Chondrocyte (in vitro differentiated cells): ENCODE measurements at regions not wholly inside any gene's neighbourhood (a gene's known extent, or its start where the extent isn't known, plus 50 kb on each side); places are given as distances from the start of the nearest gene placed in this dataset.
"Not testable (repeated sequence)": the region's sequence is repeated elsewhere in the genome, so short reads cannot be mapped to it uniquely, and the experiment has no call there.

Source experiments
- DNase-seq: peaks from one replicate; pipeline ENCODE4 v3.0.0; 2021; ENCODE audit warnings: mixed read lengths, low spot score
- H3K27ac Mint-ChIP-seq: one replicate; pipeline ENCODE4 v1.8.0; 2021; ENCODE audit warnings: mild to moderate bottlenecking, moderate library complexity, mixed read lengths; ENCODE audit not compliant: unreplicated experiment
- H3K27me3 Mint-ChIP-seq: 2 replicates; pipeline ENCODE4 v1.8.0; 2021; ENCODE audit warnings: low read depth, mixed read lengths
- H3K36me3 Mint-ChIP-seq: 2 replicates; pipeline ENCODE4 v1.8.0; 2021; ENCODE audit warnings: low read depth, mixed read lengths
- H3K4me1 Mint-ChIP-seq: 2 replicates; pipeline ENCODE4 v1.8.0; 2021; ENCODE audit warnings: low read depth, mild to moderate bottlenecking, mixed read lengths
- H3K4me3 Mint-ChIP-seq: one replicate; pipeline ENCODE4 v1.8.0; 2021; ENCODE audit warnings: mild to moderate bottlenecking, moderate library complexity, mixed read lengths; ENCODE audit not compliant: unreplicated experiment
- H3K9me3 Mint-ChIP-seq: 2 replicates; pipeline ENCODE4 v1.8.0; 2021; ENCODE audit warnings: low read depth, mixed read lengths
- CTCF ChIP-seq: fragments of 200-600 bp; sonication (generic); IDR thresholded peaks from 2 replicates; pipeline ENCODE4 v1.5.0; 2021; ENCODE audit warnings: antibody characterized with exemption, mild to moderate bottlenecking, moderate library complexity

GRCh38 chr4:38298868-38299713 lies 338.9 kb downstream of the PTTG2 start:
- Mint-ChIP-seq H3K27ac (no peak overlapping the region), H3K4me3 (no peak overlapping the region), H3K9me3 (peaks cover 44% of the 10 kb centered on the region), H3K36me3 (peaks cover 10% of the 10 kb centered on the region), H3K4me1 (no peaks in the 10 kb centered on the region), H3K27me3 (no peaks in the 10 kb centered on the region)
- TF ChIP-seq CTCF, result no peak
- DNase-seq, result no peak

- Mint-ChIP-seq H3K4me3 (no peak overlapping the region), H3K4me1 (no peaks in the 10 kb centered on the region), H3K9me3 (peaks cover 24% of the 10 kb centered on the region), H3K36me3 (peaks cover 8% of the 10 kb centered on the region), H3K27me3 (no peaks in the 10 kb centered on the region), H3K27ac (no peak overlapping the region)
- no peak for DNase-seq
- no peak for TF ChIP-seq CTCF
Measured at GRCh38 chr4:38302910-38303309, 342.7 kb downstream of the PTTG2 start.

GRCh38 chr4:38304460-38304859 lies 344.3 kb downstream of the PTTG2 start:
- H3K4me3 Mint-ChIP-seq, H3K4me1 Mint-ChIP-seq, H3K27ac Mint-ChIP-seq: not testable (repeated sequence)

GRCh38 chr4:38306482-38307071 lies 346.4 kb downstream of the PTTG2 start:
- DNase-seq, result no peak
- no peak for TF ChIP-seq CTCF
- Mint-ChIP-seq H3K36me3 (no peaks in the 10 kb centered on the region), H3K9me3 (no peaks in the 10 kb centered on the region), H3K4me1 (peaks cover 12% of the 10 kb centered on the region), H3K27me3 (no peaks in the 10 kb centered on the region), H3K27ac (no peak overlapping the region), H3K4me3 (no peak overlapping the region)

More at GRCh38 chr4:38304460-38304859, 344.3 kb downstream of the PTTG2 start:
- H3K9me3 Mint-ChIP-seq, result peaks cover 13% of the 10 kb centered on the region
- not testable (repeated sequence) for H3K27me3 Mint-ChIP-seq, DNase-seq, H3K36me3 Mint-ChIP-seq

- DNase-seq, result no peak
- Mint-ChIP-seq H3K27me3 (no peaks in the 10 kb centered on the region), H3K9me3 (peaks cover 6% of the 10 kb centered on the region), H3K4me1 (peaks cover 14% of the 10 kb centered on the region), H3K4me3 (no peak overlapping the region), H3K36me3 (no peaks in the 10 kb centered on the region), H3K27ac (peak overlapping the region; percentile 28)
- no peak for TF ChIP-seq CTCF
Measured at GRCh38 chr4:38308728-38309311, 348.6 kb downstream of the PTTG2 start.
